Loucy (cell line): ENCODE measurements at regions not wholly inside any gene's neighbourhood (a gene's known extent, or its start where the extent isn't known, plus 50 kb on each side); places are given as distances from the start of the nearest gene placed in this dataset.

ENCODE experiments used
- H2AFZ ChIP-seq: fragments of 200-600 bp; sonication (generic); 2 replicates; pipeline ENCODE4 v1.6.0; 2016; ENCODE audit warnings: antibody characterized with exemption, mild to moderate bottlenecking, low read length, moderate library complexity
- H3F3A ChIP-seq: fragments of 200-600 bp; 2 replicates; pipeline ENCODE4 v1.6.0; 2016; ENCODE audit warnings: antibody characterized with exemption, low read depth, mild to moderate bottlenecking
- H3K27me3 ChIP-seq: fragments of 200-600 bp; sonication (generic); 2 replicates; pipeline ENCODE4 v1.6.1; 2014; ENCODE audit warnings: low read length, mild to moderate bottlenecking; ENCODE audit not compliant: insufficient read depth, poor library complexity, severe bottlenecking
- H3K36me3 ChIP-seq: fragments of 200-600 bp; sonication (generic); 2 replicates; pipeline ENCODE4 v1.6.1; 2016; ENCODE audit warnings: low read length; ENCODE audit not compliant: insufficient read depth
- H3K4me1 ChIP-seq: fragments of 200-600 bp; sonication (generic); 2 replicates; pipeline ENCODE4 v1.5.1; 2014; ENCODE audit warnings: low read length, mild to moderate bottlenecking; ENCODE audit not compliant: insufficient read depth, poor library complexity, severe bottlenecking
- H3K4me2 ChIP-seq: fragments of 200-600 bp; sonication (generic); 2 replicates; pipeline ENCODE4 v1.6.0; 2014; ENCODE audit warnings: antibody characterized with exemption, low read length, low read depth, mild to moderate bottlenecking; ENCODE audit not compliant: poor library complexity, severe bottlenecking
- H3K4me3 ChIP-seq: fragments of 200-600 bp; sonication (generic); 2 replicates; pipeline ENCODE4 v1.5.1; 2014; ENCODE audit warnings: low read length, mild to moderate bottlenecking, mixed read lengths; ENCODE audit not compliant: poor library complexity, severe bottlenecking
- H3K79me2 ChIP-seq: fragments of 200-600 bp; sonication (generic); 2 replicates; pipeline ENCODE4 v1.6.1; 2014; ENCODE audit warnings: low read length; ENCODE audit not compliant: insufficient read depth
- H3K9ac ChIP-seq: fragments of 200-600 bp; sonication (generic); 2 replicates; pipeline ENCODE4 v1.6.0; 2014; ENCODE audit warnings: mild to moderate bottlenecking, low read depth, low read length, moderate library complexity; ENCODE audit not compliant: poor library complexity, severe bottlenecking
- H3K9me2 ChIP-seq: fragments of 200-600 bp; sonication (generic); replicated peaks from 2 replicates; pipeline ENCODE4 v1.6.1; 2016; ENCODE audit warnings: low read depth, low read length, mixed read lengths
- H3K9me3 ChIP-seq: fragments of 200-600 bp; sonication (generic); 2 replicates; pipeline ENCODE4 v1.6.1; 2014; ENCODE audit warnings: mild to moderate bottlenecking, antibody characterized with exemption, low read length, low read depth; ENCODE audit not compliant: insufficient read depth
- H4K20me1 ChIP-seq: fragments of 200-600 bp; sonication (generic); 2 replicates; pipeline ENCODE4 v1.6.0; 2014; ENCODE audit warnings: antibody characterized with exemption, low read length, mild to moderate bottlenecking; ENCODE audit not compliant: insufficient read depth, poor library complexity, severe bottlenecking
- EZH2phosphoT487 ChIP-seq: fragments of 200-600 bp; IDR thresholded peaks from 2 replicates; pipeline ENCODE4 v1.6.1; 2018; ENCODE audit warnings: antibody characterized with exemption, mild to moderate bottlenecking, moderate library complexity, borderline replicate concordance
- TF ChIP-seq, protein P1 (sequence below): fragments of 200-600 bp; sonication (generic); conservative IDR thresholded peaks from 2 replicates; pipeline ENCODE4 v1.5.1; 2014; ENCODE audit warnings: mild to moderate bottlenecking, antibody characterized with exemption, low read length

DNA sequence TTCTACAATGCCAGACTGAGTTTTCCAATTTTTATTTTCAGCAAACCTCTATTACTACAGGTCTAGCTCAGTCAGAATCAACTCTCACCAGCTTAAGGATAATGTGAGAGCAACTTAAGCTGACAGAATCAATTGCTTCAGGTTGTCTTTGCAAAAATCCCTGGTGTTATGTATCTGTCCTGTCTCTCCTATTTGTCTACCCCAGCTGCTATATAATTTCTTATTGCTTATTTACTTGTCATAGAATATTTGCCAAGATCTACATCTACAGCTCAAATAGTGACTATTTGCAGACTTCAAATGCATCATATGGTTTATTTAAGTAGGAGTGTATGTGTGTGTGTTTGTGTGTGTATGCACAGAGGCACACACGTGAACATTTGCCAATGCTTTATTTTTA, 54.1 kb downstream of the FOXG1 start:
- TF ChIP-seq, protein P1, sequence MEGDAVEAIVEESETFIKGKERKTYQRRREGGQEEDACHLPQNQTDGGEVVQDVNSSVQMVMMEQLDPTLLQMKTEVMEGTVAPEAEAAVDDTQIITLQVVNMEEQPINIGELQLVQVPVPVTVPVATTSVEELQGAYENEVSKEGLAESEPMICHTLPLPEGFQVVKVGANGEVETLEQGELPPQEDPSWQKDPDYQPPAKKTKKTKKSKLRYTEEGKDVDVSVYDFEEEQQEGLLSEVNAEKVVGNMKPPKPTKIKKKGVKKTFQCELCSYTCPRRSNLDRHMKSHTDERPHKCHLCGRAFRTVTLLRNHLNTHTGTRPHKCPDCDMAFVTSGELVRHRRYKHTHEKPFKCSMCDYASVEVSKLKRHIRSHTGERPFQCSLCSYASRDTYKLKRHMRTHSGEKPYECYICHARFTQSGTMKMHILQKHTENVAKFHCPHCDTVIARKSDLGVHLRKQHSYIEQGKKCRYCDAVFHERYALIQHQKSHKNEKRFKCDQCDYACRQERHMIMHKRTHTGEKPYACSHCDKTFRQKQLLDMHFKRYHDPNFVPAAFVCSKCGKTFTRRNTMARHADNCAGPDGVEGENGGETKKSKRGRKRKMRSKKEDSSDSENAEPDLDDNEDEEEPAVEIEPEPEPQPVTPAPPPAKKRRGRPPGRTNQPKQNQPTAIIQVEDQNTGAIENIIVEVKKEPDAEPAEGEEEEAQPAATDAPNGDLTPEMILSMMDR = no peak
- no peak for TF ChIP-seq EZH2phosphoT487
- no peak overlapping the region for H2AFZ ChIP-seq
- no peaks in the 10 kb centered on the region for H3K9me2 ChIP-seq
- H3K36me3 ChIP-seq = no peaks in the 10 kb centered on the region
- no peaks in the 10 kb centered on the region for H4K20me1 ChIP-seq
- H3K9ac ChIP-seq = no peak overlapping the region
- H3K79me2 ChIP-seq = no peaks in the 10 kb centered on the region
- H3K9me3 ChIP-seq = peaks cover 5% of the 10 kb centered on the region; the same call in 1 of the 2 replicates
- no peak overlapping the region for H3K4me3 ChIP-seq
- H3K4me2 ChIP-seq = no peak overlapping the region
- no peaks in the 10 kb centered on the region for H3K27me3 ChIP-seq
- H3K4me1 ChIP-seq = no peaks in the 10 kb centered on the region
- no peaks in the 10 kb centered on the region for H3F3A ChIP-seq

DNA sequence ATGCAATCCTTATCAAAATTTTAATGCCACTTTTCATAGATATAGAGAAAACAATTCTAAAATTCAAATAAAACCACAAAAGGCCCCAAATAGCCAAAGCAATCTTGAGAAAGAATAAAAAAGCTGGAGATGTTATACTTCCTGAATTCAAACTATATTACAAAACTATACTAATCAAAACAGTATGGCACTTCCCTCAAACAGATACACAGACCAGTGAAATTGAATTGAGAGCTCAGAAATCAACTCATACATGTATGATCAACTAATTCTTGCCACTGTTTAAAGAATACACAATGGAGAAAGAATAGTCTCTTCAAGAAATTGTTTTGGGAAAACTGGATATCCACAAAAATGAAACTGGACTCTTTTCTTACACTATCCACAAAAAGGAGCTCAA, 55.4 kb downstream of the FOXG1 start:
- Histone ChIP-seq H3K9me2 (no peaks in the 10 kb centered on the region), H3F3A (no peaks in the 10 kb centered on the region), H3K9me3 (peaks cover 5% of the 10 kb centered on the region; the same call in 1 of the 2 replicates), H2AFZ (no peak overlapping the region), H3K27me3 (no peaks in the 10 kb centered on the region), H3K4me2 (no peak overlapping the region), H3K9ac (no peak overlapping the region), H3K36me3 (no peaks in the 10 kb centered on the region), H3K79me2 (no peaks in the 10 kb centered on the region), H3K4me1 (no peaks in the 10 kb centered on the region), H3K4me3 (no peak overlapping the region), H4K20me1 (no peaks in the 10 kb centered on the region)
- TF ChIP-seq EZH2phosphoT487 = no peak
- TF ChIP-seq, protein P1 = no peak

DNA sequence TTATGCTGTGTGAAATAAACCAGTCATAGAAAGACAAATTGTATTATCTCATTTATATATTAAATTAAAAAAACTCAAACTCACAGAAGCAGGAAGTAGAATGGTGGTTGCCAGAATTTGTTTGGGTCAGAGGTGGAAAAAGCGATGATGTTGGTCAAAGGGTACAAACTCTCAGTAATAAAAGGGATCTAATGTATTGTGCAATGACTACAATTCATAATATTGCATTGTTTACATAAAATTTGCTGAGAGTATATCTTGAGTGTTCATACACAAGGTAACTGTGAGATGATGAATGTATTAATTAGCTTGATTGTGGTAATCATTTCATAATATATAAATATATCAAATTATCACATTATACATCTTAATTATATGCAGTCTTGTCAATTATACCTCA, 56.7 kb downstream of the FOXG1 start:
- Histone ChIP-seq H2AFZ (no peak overlapping the region), H3K9ac (no peak overlapping the region), H4K20me1 (no peaks in the 10 kb centered on the region), H3K4me3 (no peak overlapping the region), H3K9me2 (no peaks in the 10 kb centered on the region), H3K27me3 (no peaks in the 10 kb centered on the region), H3K36me3 (no peaks in the 10 kb centered on the region), H3K4me1 (no peaks in the 10 kb centered on the region), H3K9me3 (peaks cover 5% of the 10 kb centered on the region; the same call in 1 of the 2 replicates), H3F3A (no peaks in the 10 kb centered on the region), H3K4me2 (no peak overlapping the region), H3K79me2 (no peaks in the 10 kb centered on the region)
- TF ChIP-seq, protein P1 = no peak
- TF ChIP-seq EZH2phosphoT487 = no peak
